ENCODE measurements at regions not wholly inside any gene's neighbourhood (a gene's known extent, or its start where the extent isn't known, plus 50 kb on each side); places are given as distances from the start of the nearest gene placed in this dataset.

DNA sequence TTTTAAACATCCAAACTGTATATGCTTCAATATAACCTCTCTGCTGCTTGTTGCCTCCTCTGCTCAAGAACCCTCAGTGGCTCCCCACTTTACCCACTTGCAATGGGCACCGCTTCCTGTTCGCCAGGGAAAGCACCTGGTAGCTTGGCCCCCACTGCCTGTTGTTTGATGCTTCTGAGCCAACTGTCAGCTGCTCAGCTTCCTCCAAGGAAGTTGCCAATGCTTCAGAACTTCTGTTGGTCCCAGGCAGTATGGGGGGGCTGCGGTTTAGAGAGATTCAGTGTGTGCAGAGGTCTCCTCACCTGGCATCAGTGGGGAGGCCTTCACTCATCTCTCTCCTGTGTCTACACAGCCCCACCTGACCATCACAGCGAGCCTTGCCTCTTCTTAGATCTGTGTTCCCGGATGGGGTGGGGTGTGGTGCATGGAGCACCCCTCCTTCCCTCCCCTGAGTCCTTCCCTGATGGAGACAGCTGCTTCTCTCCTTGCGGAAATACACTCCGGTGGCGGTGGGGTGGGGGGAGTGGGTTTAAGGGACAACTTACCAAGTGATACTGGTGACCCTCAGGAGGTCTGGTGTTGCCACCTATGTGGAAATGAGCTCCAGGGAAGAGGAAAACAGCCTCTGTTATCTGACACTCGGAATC lies 308.1 kb downstream of the CDH26 start:
- H3K4me3 ChIP-seq = no peak overlapping the region
- WGBS (ENCODE audit: missing lambda C conversion rate) = 10% methylated on average over 8 of the region's 9 CpGs
- no peak for ATAC-seq
- H3K27ac ChIP-seq = no peak overlapping the region
- no peak for FAIRE-seq
- no peak overlapping the region for H3K4me2 ChIP-seq
- H3K4me1 ChIP-seq = no peaks in the 10 kb centered on the region
- ChIA-PET CTCF (interaction anchor here (2.4 kb wide), 1 partner anchor 10 kb away, joined by 11 read pairs; no protein-coding TSS in a partner anchor), POLR2A (no interaction called here)
- DNase-seq (ENCODE audit: low read depth in 1 of 2, low spot score in 1 of 2) = no peak
- no peaks in the 10 kb centered on the region for H3K9me3 ChIP-seq
- TF ChIP-seq MYC (IDR thresholded peaks at IDR 0.05; ENCODE audit: borderline replicate concordance, low read length) (no peak), NR3C1 (IDR thresholded peaks at IDR 0.05) (no peak), MAZ (IDR thresholded peaks at IDR 0.05; ENCODE audit: borderline replicate concordance, low read depth, low read length) (no peak), ZC3H11A (IDR thresholded peaks at IDR 0.05) (no peak), HDAC2 (IDR thresholded peaks at IDR 0.05) (no peak), NFE2L2 (conservative IDR thresholded peaks at IDR 0.05; ENCODE audit: low read length) (no peak), EHF (CRISPR knock-in tag; IDR thresholded peaks at IDR 0.05) (no peak), TFCP2L1 (CRISPR knock-in tag; IDR thresholded peaks at IDR 0.05) (no peak), SREBF2 (IDR thresholded peaks at IDR 0.05) (no peak), JUNB (IDR thresholded peaks at IDR 0.05) (no peak), HOXA7 (CRISPR knock-in tag; IDR thresholded peaks at IDR 0.05) (no peak), RAD21 (conservative IDR thresholded peaks at IDR 0.05 in 1 of 2, IDR thresholded peaks at IDR 0.05 in 1 of 2) (no peak), POLR2AphosphoS2 (conservative IDR thresholded peaks at IDR 0.05; ENCODE audit: low read length) (no peak), EP300 (IDR thresholded peaks at IDR 0.05) (no peak)
- TF ChIP-seq, protein P1, sequence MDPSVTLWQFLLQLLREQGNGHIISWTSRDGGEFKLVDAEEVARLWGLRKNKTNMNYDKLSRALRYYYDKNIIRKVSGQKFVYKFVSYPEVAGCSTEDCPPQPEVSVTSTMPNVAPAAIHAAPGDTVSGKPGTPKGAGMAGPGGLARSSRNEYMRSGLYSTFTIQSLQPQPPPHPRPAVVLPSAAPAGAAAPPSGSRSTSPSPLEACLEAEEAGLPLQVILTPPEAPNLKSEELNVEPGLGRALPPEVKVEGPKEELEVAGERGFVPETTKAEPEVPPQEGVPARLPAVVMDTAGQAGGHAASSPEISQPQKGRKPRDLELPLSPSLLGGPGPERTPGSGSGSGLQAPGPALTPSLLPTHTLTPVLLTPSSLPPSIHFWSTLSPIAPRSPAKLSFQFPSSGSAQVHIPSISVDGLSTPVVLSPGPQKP (IDR thresholded peaks at IDR 0.05; ENCODE audit: low read depth, low read length) = no peak
- TF ChIP-seq, protein P2, sequence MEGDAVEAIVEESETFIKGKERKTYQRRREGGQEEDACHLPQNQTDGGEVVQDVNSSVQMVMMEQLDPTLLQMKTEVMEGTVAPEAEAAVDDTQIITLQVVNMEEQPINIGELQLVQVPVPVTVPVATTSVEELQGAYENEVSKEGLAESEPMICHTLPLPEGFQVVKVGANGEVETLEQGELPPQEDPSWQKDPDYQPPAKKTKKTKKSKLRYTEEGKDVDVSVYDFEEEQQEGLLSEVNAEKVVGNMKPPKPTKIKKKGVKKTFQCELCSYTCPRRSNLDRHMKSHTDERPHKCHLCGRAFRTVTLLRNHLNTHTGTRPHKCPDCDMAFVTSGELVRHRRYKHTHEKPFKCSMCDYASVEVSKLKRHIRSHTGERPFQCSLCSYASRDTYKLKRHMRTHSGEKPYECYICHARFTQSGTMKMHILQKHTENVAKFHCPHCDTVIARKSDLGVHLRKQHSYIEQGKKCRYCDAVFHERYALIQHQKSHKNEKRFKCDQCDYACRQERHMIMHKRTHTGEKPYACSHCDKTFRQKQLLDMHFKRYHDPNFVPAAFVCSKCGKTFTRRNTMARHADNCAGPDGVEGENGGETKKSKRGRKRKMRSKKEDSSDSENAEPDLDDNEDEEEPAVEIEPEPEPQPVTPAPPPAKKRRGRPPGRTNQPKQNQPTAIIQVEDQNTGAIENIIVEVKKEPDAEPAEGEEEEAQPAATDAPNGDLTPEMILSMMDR (IDR thresholded peaks at IDR 0.05) = no peak
- TF ChIP-seq, protein P3, sequence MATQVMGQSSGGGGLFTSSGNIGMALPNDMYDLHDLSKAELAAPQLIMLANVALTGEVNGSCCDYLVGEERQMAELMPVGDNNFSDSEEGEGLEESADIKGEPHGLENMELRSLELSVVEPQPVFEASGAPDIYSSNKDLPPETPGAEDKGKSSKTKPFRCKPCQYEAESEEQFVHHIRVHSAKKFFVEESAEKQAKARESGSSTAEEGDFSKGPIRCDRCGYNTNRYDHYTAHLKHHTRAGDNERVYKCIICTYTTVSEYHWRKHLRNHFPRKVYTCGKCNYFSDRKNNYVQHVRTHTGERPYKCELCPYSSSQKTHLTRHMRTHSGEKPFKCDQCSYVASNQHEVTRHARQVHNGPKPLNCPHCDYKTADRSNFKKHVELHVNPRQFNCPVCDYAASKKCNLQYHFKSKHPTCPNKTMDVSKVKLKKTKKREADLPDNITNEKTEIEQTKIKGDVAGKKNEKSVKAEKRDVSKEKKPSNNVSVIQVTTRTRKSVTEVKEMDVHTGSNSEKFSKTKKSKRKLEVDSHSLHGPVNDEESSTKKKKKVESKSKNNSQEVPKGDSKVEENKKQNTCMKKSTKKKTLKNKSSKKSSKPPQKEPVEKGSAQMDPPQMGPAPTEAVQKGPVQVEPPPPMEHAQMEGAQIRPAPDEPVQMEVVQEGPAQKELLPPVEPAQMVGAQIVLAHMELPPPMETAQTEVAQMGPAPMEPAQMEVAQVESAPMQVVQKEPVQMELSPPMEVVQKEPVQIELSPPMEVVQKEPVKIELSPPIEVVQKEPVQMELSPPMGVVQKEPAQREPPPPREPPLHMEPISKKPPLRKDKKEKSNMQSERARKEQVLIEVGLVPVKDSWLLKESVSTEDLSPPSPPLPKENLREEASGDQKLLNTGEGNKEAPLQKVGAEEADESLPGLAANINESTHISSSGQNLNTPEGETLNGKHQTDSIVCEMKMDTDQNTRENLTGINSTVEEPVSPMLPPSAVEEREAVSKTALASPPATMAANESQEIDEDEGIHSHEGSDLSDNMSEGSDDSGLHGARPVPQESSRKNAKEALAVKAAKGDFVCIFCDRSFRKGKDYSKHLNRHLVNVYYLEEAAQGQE (IDR thresholded peaks at IDR 0.05) = no peak
- TF ChIP-seq, protein P4, sequence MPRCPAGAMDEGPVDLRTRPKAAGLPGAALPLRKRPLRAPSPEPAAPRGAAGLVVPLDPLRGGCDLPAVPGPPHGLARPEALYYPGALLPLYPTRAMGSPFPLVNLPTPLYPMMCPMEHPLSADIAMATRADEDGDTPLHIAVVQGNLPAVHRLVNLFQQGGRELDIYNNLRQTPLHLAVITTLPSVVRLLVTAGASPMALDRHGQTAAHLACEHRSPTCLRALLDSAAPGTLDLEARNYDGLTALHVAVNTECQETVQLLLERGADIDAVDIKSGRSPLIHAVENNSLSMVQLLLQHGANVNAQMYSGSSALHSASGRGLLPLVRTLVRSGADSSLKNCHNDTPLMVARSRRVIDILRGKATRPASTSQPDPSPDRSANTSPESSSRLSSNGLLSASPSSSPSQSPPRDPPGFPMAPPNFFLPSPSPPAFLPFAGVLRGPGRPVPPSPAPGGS (IDR thresholded peaks at IDR 0.05) = no peak
- TF ChIP-seq, protein P5, sequence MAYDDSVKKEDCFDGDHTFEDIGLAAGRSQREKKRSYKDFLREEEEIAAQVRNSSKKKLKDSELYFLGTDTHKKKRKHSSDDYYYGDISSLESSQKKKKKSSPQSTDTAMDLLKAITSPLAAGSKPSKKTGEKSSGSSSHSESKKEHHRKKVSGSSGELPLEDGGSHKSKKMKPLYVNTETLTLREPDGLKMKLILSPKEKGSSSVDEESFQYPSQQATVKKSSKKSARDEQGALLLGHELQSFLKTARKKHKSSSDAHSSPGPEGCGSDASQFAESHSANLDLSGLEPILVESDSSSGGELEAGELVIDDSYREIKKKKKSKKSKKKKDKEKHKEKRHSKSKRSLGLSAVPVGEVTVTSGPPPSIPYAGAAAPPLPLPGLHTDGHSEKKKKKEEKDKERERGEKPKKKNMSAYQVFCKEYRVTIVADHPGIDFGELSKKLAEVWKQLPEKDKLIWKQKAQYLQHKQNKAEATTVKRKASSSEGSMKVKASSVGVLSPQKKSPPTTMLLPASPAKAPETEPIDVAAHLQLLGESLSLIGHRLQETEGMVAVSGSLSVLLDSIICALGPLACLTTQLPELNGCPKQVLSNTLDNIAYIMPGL (CRISPR knock-in tag; IDR thresholded peaks at IDR 0.05; ENCODE audit: borderline replicate concordance) = no peak
